ENCODE measurements at regions not wholly inside any gene's neighbourhood (a gene's known extent, or its start where the extent isn't known, plus 50 kb on each side); places are given as distances from the start of the nearest gene placed in this dataset.

DNA sequence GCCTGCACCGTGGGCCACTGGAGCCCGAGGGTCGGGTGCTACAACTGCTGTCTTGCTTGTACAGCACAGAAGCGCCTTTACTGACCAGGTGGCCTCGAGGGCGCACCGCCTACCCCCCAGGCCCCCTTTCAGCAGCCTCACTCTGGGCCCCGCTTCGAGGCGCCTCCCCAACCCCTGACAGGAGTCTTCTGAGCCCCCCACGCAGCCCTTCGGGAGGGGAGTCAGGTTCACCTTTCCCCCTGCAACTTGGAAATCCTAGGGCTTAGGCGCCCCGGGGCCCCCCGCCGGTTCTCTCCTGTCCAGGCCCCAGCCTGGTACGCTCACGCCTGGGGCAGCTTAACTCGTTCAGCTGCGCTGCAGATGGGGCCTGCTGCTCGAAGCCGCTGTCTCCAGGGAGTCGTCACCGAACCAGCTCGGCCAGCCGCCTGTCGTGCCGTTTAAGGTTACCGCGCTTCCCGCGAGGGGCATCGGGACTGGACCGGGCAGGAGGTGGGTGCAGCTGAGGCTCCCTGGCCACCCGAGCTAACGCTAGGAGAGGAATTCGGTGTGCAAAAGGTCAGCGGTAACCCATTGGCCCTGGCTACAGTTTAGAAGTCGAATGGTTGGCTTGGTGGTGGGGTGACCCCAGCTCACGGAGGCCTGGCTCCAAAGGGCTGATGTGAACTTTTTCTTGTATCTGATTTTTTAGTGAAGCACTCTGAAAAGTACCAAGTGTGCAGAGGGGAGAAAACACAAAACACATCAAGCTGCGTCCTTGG is 58.9 kb upstream of the BCOR start:
- no peak overlapping the region for H3K4me3 ChIP-seq
- TF ChIP-seq, protein P1, sequence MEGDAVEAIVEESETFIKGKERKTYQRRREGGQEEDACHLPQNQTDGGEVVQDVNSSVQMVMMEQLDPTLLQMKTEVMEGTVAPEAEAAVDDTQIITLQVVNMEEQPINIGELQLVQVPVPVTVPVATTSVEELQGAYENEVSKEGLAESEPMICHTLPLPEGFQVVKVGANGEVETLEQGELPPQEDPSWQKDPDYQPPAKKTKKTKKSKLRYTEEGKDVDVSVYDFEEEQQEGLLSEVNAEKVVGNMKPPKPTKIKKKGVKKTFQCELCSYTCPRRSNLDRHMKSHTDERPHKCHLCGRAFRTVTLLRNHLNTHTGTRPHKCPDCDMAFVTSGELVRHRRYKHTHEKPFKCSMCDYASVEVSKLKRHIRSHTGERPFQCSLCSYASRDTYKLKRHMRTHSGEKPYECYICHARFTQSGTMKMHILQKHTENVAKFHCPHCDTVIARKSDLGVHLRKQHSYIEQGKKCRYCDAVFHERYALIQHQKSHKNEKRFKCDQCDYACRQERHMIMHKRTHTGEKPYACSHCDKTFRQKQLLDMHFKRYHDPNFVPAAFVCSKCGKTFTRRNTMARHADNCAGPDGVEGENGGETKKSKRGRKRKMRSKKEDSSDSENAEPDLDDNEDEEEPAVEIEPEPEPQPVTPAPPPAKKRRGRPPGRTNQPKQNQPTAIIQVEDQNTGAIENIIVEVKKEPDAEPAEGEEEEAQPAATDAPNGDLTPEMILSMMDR (IDR thresholded peaks at IDR 0.05) = no peak
- no peaks in the 10 kb centered on the region for H3K9me3 ChIP-seq
- H3K36me3 ChIP-seq = no peaks in the 10 kb centered on the region
- DNase-seq (ENCODE audit: low spot score) = no peak
- no peaks in the 10 kb centered on the region for H3K4me1 ChIP-seq (ENCODE audit: control insufficient read depth in 1 of 2, low read depth in 2 of 2)
- H3K27ac ChIP-seq = no peak overlapping the region
- no peaks in the 10 kb centered on the region for H3K27me3 ChIP-seq (replicated peaks; ENCODE audit: insufficient read depth)
- no peak for ATAC-seq (ENCODE audit: insufficient number of reproducible peaks, low FRiP score, low read depth)

DNA sequence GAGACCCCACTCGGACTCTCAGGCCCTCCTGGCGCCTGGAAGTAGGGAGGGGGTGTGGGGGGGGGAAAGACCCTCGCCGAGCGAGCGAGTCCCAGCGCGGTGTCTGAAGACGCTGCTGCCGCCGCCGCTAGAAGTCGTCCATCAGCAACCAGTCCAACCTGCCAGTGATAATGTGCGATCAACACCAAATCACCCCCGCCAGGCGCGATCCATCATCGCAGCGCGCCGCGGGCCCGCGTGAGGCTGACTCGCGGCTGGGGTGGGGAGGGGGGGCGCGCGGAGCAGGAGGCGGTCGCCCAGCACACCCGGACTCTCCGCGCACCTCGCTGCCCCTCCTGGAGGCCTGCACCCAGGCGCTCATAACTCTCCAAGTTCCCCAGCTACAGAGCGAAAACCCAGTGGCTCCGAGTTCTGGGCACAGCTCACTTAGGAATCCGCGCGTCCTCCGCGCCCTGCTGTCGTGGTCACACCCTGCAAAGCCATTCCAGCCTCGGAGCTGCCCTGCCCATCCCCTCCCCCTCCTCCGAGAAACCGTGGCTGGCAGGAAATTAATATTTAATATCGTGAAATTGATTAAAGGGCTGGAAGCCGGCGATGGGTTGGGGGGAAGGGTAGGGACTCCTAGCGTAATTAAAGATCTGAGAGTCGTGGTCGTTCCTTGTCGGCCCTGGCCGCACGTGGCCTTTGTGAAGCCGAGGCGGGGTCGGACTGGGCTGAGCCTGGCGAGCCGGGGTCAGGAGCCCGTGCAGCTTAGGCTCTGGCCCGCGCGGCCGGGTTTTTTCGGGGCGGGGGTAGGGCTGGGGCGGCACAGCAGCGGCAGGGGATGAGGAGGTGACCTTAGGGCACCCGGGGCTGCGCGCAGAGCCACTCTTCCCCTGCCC is 58.1 kb upstream of the BCOR start:
- Histone ChIP-seq H3K36me3 (no peaks in the 10 kb centered on the region), H3K4me1 (ENCODE audit: control insufficient read depth in 1 of 2, low read depth in 2 of 2) (no peaks in the 10 kb centered on the region), H3K4me3 (peak overlapping the region; percentile 74), H3K9me3 (no peaks in the 10 kb centered on the region), H3K27ac (peak overlapping the region in 1 of 2 donors; percentile 38), H3K27me3 (replicated peaks; ENCODE audit: insufficient read depth) (no peaks in the 10 kb centered on the region)
- ATAC-seq (ENCODE audit: insufficient number of reproducible peaks, low FRiP score, low read depth) (no peak), DNase-seq (ENCODE audit: low spot score) (no peak)
- TF ChIP-seq, protein P1 (IDR thresholded peaks at IDR 0.05) = no peak

DNA sequence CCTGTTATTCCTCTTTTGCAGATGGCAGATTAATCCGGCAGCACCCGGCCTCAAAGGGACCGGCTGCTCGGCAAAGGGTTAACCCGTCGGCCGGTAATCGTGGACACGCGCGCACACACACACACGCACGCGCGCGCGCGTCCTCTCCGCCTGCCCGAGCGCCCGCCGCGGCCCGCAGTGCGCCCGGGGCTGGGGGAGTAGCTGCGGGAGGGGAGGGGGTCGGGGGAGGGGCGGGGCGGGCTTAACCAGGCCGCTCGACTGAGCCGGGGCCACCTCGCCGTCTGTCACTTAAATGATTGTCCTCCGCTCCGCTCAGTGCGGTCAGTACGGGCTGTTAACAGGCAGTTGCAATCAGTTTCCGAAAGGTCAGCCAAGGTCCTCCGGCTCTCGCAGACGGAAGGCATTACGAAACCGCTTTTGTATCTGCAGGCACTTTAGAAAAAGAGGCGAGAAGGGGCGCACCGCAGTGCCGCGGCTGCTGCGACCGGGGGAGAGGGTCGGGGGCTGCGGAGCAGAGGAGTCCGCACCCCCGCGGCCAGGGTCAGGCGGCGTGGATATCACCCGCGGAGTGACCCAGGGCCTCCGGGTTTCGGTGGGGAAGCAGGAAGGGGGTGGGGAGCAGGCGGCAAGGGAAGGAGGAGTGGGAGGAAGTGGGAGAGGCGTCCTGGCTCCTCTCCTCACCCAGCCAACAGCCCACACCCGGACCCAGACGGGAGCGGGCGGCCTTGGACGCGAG is 57.3 kb upstream of the BCOR start:
- TF ChIP-seq, protein P1 (IDR thresholded peaks at IDR 0.05) = no peak
- Histone ChIP-seq H3K27ac (peak overlapping the region in 1 of 2 donors; percentile 38), H3K4me3 (peak overlapping the region; percentile 74), H3K4me1 (ENCODE audit: control insufficient read depth in 1 of 2, low read depth in 2 of 2) (no peaks in the 10 kb centered on the region), H3K36me3 (no peaks in the 10 kb centered on the region), H3K27me3 (replicated peaks; ENCODE audit: insufficient read depth) (no peaks in the 10 kb centered on the region), H3K9me3 (no peaks in the 10 kb centered on the region)
- no peak for ATAC-seq (ENCODE audit: insufficient number of reproducible peaks, low FRiP score, low read depth)
- no peak for DNase-seq (ENCODE audit: low spot score)

DNA sequence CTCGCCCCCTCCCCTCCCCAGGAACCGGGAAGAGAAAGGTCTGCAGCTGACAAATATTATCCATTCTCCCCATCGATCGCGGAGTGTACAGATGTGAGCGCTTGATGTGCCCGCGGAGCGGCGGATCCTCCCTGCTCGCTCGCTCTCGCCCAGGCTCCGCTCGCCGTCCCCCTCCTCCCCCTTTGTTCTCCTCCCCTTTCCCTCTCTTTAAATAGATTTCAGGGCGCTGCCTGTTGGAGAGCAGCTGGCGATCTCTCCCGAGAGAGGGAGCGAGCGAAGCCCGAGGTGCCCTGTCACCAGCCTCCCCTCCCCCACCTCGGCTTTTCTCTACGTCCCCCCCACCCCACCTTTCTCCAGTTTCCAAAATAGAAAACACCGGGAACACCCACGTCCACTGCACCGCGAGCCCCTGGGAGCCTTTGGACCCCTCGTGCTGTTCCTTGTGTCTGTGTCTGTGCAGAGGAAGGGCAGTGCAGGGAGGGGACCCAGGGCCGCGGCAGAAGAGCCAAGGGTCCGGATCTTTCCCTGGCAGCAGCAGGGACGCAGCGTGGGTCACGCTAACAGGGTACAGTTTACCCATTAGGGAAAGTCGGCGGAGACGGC is 56.6 kb upstream of the BCOR start:
- Histone ChIP-seq H3K4me1 (ENCODE audit: control insufficient read depth in 1 of 2, low read depth in 2 of 2) (no peaks in the 10 kb centered on the region), H3K36me3 (no peaks in the 10 kb centered on the region), H3K9me3 (no peaks in the 10 kb centered on the region), H3K27me3 (replicated peaks; ENCODE audit: insufficient read depth) (no peaks in the 10 kb centered on the region), H3K4me3 (peak overlapping the region; percentile 74), H3K27ac (peak overlapping the region in 1 of 2 donors; percentile 17)
- DNase-seq (ENCODE audit: low spot score) = no peak
- peak; percentile 44 for ATAC-seq (ENCODE audit: insufficient number of reproducible peaks, low FRiP score, low read depth)
- TF ChIP-seq, protein P1 (IDR thresholded peaks at IDR 0.05) = no peak

Measured in thoracic aorta (tissue), 2 donors.